Liver (tissue), 8 donors: ENCODE measurements at regions not wholly inside any gene's neighbourhood (a gene's known extent, or its start where the extent isn't known, plus 50 kb on each side); places are given as distances from the start of the nearest gene placed in this dataset.

Experiments used
- DNase-seq: peaks from one replicate; pipeline ENCODE4 v3.0.0-alpha.2; 2017; ENCODE audit warnings: low spot score
- H3K27ac ChIP-seq, 2 donors: one replicate each; pipeline ENCODE4 v1.7.0; 2013; ENCODE audit warnings: inconsistent platforms in 2 of 2, low read length in 2 of 2, control low read depth in 1 of 2, low read depth in 1 of 2, mild to moderate bottlenecking in 1 of 2
- H3K27me3 ChIP-seq, 4 donors: one replicate each; pipeline versions ENCODE4 v1.6.1 to v1.7.0; 2013; ENCODE audit warnings: low read length in 3 of 4, inconsistent platforms in 1 of 4, mild to moderate bottlenecking in 1 of 4, moderate library complexity in 1 of 4; ENCODE audit not compliant: control insufficient read depth in 4 of 4, insufficient read depth in 4 of 4
- H3K36me3 ChIP-seq, 4 donors: one replicate each; pipeline versions ENCODE4 v1.6.1 to v1.7.0; 2013; ENCODE audit warnings: low read length in 3 of 4, mild to moderate bottlenecking in 3 of 4, low read depth in 1 of 4, moderate library complexity in 1 of 4; ENCODE audit not compliant: control insufficient read depth in 4 of 4, insufficient read depth in 3 of 4
- H3K4me1 ChIP-seq, 4 donors: one replicate each; pipeline versions ENCODE4 v1.6.1 to v1.7.0; 2013; ENCODE audit warnings: low read length in 3 of 4, mild to moderate bottlenecking in 3 of 4, moderate library complexity in 1 of 4; ENCODE audit not compliant: control insufficient read depth in 4 of 4, insufficient read depth in 4 of 4
- H3K4me3 ChIP-seq, 3 donors: one replicate each; pipeline versions ENCODE4 v1.6.1 to v1.7.0; 2013; ENCODE audit warnings: low read length in 3 of 3, control low read depth in 1 of 3, low read depth in 1 of 3, mild to moderate bottlenecking in 1 of 3
- H3K9ac ChIP-seq, 2 donors: one replicate each; pipeline ENCODE4 v1.7.0; 2013; ENCODE audit warnings: low read length in 2 of 2, mild to moderate bottlenecking in 2 of 2, moderate library complexity in 2 of 2, control low read depth in 1 of 2, low read depth in 1 of 2
- H3K9me3 ChIP-seq, 4 donors: one replicate each; pipeline versions ENCODE4 v1.6.1 to v1.7.0; 2013; ENCODE audit warnings: low read length in 3 of 4; ENCODE audit not compliant: control insufficient read depth in 4 of 4
- ATF3 ChIP-seq: IDR thresholded peaks from 2 replicates; pipeline ENCODE4 v1.6.1; 2016; ENCODE audit warnings: antibody characterized with exemption
- CTCF ChIP-seq: fragments of 150-350 bp; IDR thresholded peaks from 2 replicates; pipeline ENCODE4 v1.5.1; 2017; ENCODE audit warnings: improper control_type of control experiment, low read depth, low read length; ENCODE audit not compliant: missing input control
- EGR1 ChIP-seq, 2 donors: IDR thresholded peaks; 2 replicates each; pipeline ENCODE4 v1.6.1; 2016 to 2018; ENCODE audit warnings: antibody characterized with exemption in 2 of 2, low read depth in 2 of 2
- FOXA1 ChIP-seq: IDR thresholded peaks from 2 replicates; pipeline ENCODE4 v1.6.1; 2016; ENCODE audit warnings: antibody characterized with exemption
- FOXA2 ChIP-seq: IDR thresholded peaks from 2 replicates; pipeline ENCODE4 v1.6.1; 2016; ENCODE audit warnings: antibody characterized with exemption
- GABPA ChIP-seq, 2 donors: IDR thresholded peaks in 1 of 2; conservative IDR thresholded peaks in 1 of 2; 2 replicates each; pipeline ENCODE4 v1.6.1; 2016; ENCODE audit warnings: antibody characterized with exemption in 2 of 2, mild to moderate bottlenecking in 1 of 2, moderate library complexity in 1 of 2
- HNF4A ChIP-seq, 2 donors: conservative IDR thresholded peaks; 2 replicates each; pipeline ENCODE4 v1.6.1; 2016; ENCODE audit warnings: antibody characterized with exemption in 2 of 2, mild to moderate bottlenecking in 2 of 2
- HNF4G ChIP-seq: IDR thresholded peaks from 2 replicates; pipeline ENCODE4 v1.6.1; 2016; ENCODE audit warnings: antibody characterized with exemption
- JUND ChIP-seq, 2 donors: IDR thresholded peaks; 2 replicates each; pipeline ENCODE4 v1.6.1; 2016; ENCODE audit warnings: antibody characterized with exemption in 2 of 2
- MAX ChIP-seq: IDR thresholded peaks from 2 replicates; pipeline ENCODE4 v1.6.1; 2016; ENCODE audit warnings: antibody characterized with exemption
- NR2F2 ChIP-seq: IDR thresholded peaks from 2 replicates; pipeline ENCODE4 v1.6.1; 2016; ENCODE audit warnings: antibody characterized with exemption
- RAD21 ChIP-seq, 2 donors: IDR thresholded peaks; 2 replicates each; pipeline ENCODE4 v1.6.1; 2016; ENCODE audit warnings: antibody characterized with exemption in 2 of 2, mild to moderate bottlenecking in 2 of 2
- RXRA ChIP-seq, 2 donors: IDR thresholded peaks; 2 replicates each; pipeline ENCODE4 v1.6.1; 2017 to 2018; ENCODE audit warnings: antibody characterized with exemption in 2 of 2, mild to moderate bottlenecking in 1 of 2
- SP1 ChIP-seq: IDR thresholded peaks from 2 replicates; pipeline ENCODE4 v1.6.1; 2018; ENCODE audit warnings: antibody characterized with exemption, mild to moderate bottlenecking
- TAF1 ChIP-seq: conservative IDR thresholded peaks from 2 replicates; pipeline ENCODE4 v1.6.1; 2016; ENCODE audit warnings: antibody characterized with exemption, mild to moderate bottlenecking
- WGBS: extraction: QIAGEN DNeasy Blood & Tissue Kit; methylation state at CpG from one replicate; pipeline ENCODE4 v1.1.7; 2013; 5-methylcytosine and 5-hydroxymethylcytosine counted together
- TF ChIP-seq, protein P1 (sequence below): IDR thresholded peaks from 2 replicates; pipeline ENCODE4 v1.6.1; 2016; ENCODE audit warnings: antibody characterized with exemption
- TF ChIP-seq, protein P2 (sequence below): IDR thresholded peaks from 2 replicates; pipeline ENCODE4 v1.6.1; 2016; ENCODE audit warnings: antibody characterized with exemption, mild to moderate bottlenecking
- donor health status: healthy.
- donor health status: healthy.
- donor health status: healthy.
- donor health status: healthy.
- donor health status: healthy.

DNA sequence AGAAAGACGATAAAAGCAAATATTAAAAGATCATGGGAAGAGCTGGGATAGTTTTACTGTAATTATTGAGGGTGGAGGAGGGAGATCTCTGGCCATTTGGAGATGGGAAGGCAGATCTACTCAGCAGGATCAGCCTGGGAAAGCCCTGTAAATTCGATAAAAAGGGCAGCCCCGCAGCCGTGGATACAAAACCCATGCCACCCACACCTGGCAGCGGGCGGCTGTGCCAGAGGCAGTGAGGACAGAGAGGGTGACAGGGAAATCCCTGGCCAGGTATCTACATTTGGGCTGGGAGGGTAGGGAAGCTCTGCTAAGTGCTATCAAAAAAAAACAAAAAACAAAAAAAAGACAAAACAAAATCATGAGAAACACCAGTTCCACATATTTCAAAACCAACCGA is 379.2 kb upstream of the IRX1 start (continued):
- TF ChIP-seq, protein P1, sequence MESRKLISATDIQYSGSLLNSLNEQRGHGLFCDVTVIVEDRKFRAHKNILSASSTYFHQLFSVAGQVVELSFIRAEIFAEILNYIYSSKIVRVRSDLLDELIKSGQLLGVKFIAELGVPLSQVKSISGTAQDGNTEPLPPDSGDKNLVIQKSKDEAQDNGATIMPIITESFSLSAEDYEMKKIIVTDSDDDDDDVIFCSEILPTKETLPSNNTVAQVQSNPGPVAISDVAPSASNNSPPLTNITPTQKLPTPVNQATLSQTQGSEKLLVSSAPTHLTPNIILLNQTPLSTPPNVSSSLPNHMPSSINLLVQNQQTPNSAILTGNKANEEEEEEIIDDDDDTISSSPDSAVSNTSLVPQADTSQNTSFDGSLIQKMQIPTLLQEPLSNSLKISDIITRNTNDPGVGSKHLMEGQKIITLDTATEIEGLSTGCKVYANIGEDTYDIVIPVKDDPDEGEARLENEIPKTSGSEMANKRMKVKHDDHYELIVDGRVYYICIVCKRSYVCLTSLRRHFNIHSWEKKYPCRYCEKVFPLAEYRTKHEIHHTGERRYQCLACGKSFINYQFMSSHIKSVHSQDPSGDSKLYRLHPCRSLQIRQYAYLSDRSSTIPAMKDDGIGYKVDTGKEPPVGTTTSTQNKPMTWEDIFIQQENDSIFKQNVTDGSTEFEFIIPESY = no peak
- TF ChIP-seq EGR1 (IDR thresholded peaks at IDR 0.05; ENCODE audit: low read depth in 2 of 2) (no peak), TAF1 (no peak), JUND (IDR thresholded peaks at IDR 0.05) (no peak), RXRA (IDR thresholded peaks at IDR 0.05) (no peak), MAX (no peak)

DNA sequence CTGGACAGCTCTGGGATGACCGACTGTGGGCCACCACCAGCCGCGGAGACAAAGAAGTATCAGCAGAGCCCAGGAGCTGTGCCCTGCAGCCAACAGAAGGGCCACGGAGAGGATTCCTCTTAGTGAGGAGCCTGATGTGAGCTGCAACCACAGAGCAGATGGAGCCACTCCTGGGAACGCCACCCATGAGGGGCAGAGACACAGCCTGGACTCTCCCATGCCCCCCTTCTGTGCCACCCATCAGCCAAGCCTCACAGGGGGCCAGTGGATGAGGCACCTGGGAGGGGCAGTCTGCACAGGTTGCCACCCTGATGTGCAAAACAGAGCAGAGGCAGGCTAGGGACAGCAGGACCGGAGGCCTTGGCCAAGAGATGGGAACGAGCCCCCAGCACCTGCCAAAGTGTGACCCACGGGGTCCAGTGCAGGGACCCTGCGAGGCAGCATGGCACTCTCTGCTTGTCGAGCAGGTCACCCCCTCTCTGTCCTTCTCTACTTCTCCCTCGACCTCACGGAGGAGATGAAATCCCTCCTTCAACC is 380.7 kb upstream of the IRX1 start:
- H3K4me1 ChIP-seq = no peaks in the 10 kb centered on the region
- DNase-seq = no peak
- no peaks in the 10 kb centered on the region for H3K9me3 ChIP-seq
- TF ChIP-seq RXRA (IDR thresholded peaks at IDR 0.05) (no peak), MAX (no peak), JUND (IDR thresholded peaks at IDR 0.05) (no peak), EGR1 (IDR thresholded peaks at IDR 0.05; ENCODE audit: low read depth in 2 of 2) (no peak), SP1 (no peak), FOXA2 (no peak), CTCF (no peak)
- TF ChIP-seq, protein P2, sequence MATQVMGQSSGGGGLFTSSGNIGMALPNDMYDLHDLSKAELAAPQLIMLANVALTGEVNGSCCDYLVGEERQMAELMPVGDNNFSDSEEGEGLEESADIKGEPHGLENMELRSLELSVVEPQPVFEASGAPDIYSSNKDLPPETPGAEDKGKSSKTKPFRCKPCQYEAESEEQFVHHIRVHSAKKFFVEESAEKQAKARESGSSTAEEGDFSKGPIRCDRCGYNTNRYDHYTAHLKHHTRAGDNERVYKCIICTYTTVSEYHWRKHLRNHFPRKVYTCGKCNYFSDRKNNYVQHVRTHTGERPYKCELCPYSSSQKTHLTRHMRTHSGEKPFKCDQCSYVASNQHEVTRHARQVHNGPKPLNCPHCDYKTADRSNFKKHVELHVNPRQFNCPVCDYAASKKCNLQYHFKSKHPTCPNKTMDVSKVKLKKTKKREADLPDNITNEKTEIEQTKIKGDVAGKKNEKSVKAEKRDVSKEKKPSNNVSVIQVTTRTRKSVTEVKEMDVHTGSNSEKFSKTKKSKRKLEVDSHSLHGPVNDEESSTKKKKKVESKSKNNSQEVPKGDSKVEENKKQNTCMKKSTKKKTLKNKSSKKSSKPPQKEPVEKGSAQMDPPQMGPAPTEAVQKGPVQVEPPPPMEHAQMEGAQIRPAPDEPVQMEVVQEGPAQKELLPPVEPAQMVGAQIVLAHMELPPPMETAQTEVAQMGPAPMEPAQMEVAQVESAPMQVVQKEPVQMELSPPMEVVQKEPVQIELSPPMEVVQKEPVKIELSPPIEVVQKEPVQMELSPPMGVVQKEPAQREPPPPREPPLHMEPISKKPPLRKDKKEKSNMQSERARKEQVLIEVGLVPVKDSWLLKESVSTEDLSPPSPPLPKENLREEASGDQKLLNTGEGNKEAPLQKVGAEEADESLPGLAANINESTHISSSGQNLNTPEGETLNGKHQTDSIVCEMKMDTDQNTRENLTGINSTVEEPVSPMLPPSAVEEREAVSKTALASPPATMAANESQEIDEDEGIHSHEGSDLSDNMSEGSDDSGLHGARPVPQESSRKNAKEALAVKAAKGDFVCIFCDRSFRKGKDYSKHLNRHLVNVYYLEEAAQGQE = no peak
- H3K4me3 ChIP-seq = no peak overlapping the region
- H3K36me3 ChIP-seq = no peaks in the 10 kb centered on the region
- no peaks in the 10 kb centered on the region for H3K27me3 ChIP-seq
- 79% methylated on average over 12 of the region's 12 CpGs for WGBS
- no peak overlapping the region for H3K27ac ChIP-seq
- no peak overlapping the region for H3K9ac ChIP-seq

- no peak for DNase-seq
- Histone ChIP-seq H3K9ac (no peak overlapping the region), H3K9me3 (no peaks in the 10 kb centered on the region), H3K36me3 (no peaks in the 10 kb centered on the region), H3K27ac (no peak overlapping the region), H3K27me3 (no peaks in the 10 kb centered on the region), H3K4me3 (no peak overlapping the region), H3K4me1 (no peaks in the 10 kb centered on the region)
- WGBS = 82% methylated on average over 8 of the region's 8 CpGs
- TF ChIP-seq JUND (IDR thresholded peaks at IDR 0.05) (no peak), MAX (no peak), FOXA1 (no peak), FOXA2 (no peak), RXRA (IDR thresholded peaks at IDR 0.05) (no peak), RAD21 (IDR thresholded peaks at IDR 0.05) (no peak), HNF4G (no peak), GABPA (IDR thresholded peaks at IDR 0.05 in 1 of 2, conservative IDR thresholded peaks at IDR 0.05 in 1 of 2) (no peak), CTCF (no peak), ATF3 (no peak), NR2F2 (no peak), HNF4A (conservative IDR thresholded peaks at IDR 0.05) (no peak)
Measured at GRCh38 chr5:3214396-3214795, 381.2 kb upstream of the IRX1 start.
